SJSA1 (cell line): ENCODE measurements at regions not wholly inside any gene's neighbourhood (a gene's known extent, or its start where the extent isn't known, plus 50 kb on each side); places are given as distances from the start of the nearest gene placed in this dataset.
"Not testable (repeated sequence)": the region's sequence is repeated elsewhere in the genome, so short reads cannot be mapped to it uniquely, and the experiment has no call there.

Experiments used
- DNase-seq, 2 experiments: peaks; one replicate each; pipeline ENCODE4 v3.0.0-alpha.2; 2015 to 2020; ENCODE audit warnings: low spot score in 2 of 2, low read depth in 1 of 2
- H3K27ac ChIP-seq: fragments of 250-450 bp; sonication (Bioruptor Pico); 2 replicates; pipeline ENCODE4 v1.5.1; 2020; ENCODE audit warnings: mild to moderate bottlenecking, moderate library complexity
- H3K27me3 ChIP-seq: fragments of 250-450 bp; sonication (Bioruptor Pico); replicated peaks from 2 replicates; pipeline ENCODE4 v1.5.1; 2020; ENCODE audit warnings: mild to moderate bottlenecking, moderate library complexity
- H3K36me3 ChIP-seq: fragments of 250-450 bp; sonication (Bioruptor Pico); 2 replicates; pipeline ENCODE4 v1.5.1; 2020; ENCODE audit warnings: mild to moderate bottlenecking
- H3K4me1 ChIP-seq: fragments of 250-450 bp; sonication (Bioruptor Pico); replicated peaks from 2 replicates; pipeline ENCODE4 v1.6.1; 2021; ENCODE audit warnings: mild to moderate bottlenecking
- H3K4me3 ChIP-seq: fragments of 250-450 bp; sonication (Bioruptor Pico); 2 replicates; pipeline ENCODE4 v1.5.1; 2020; ENCODE audit warnings: mild to moderate bottlenecking
- H3K9me3 ChIP-seq: fragments of 250-450 bp; sonication (Bioruptor Pico); replicated peaks from 2 replicates; pipeline ENCODE4 v1.5.1; 2020; ENCODE audit warnings: mild to moderate bottlenecking

- H3K9me3 ChIP-seq, H3K4me1 ChIP-seq, H3K27me3 ChIP-seq, H3K4me3 ChIP-seq, DNase-seq, H3K36me3 ChIP-seq, H3K27ac ChIP-seq: not testable (repeated sequence)
Observed at GRCh38 chrX:124181515-124181914, 150.9 kb upstream of the TEX13D start.

GRCh38 chrX:124190440-124190839 is 142.0 kb upstream of the TEX13D start:
- DNase-seq: no peak
- Histone ChIP-seq H3K4me1 (no peaks in the 10 kb centered on the region), H3K27ac (no peak overlapping the region), H3K9me3 (no peaks in the 10 kb centered on the region), H3K36me3 (no peaks in the 10 kb centered on the region), H3K27me3 (no peaks in the 10 kb centered on the region), H3K4me3 (no peak overlapping the region)

GRCh38 chrX:124194199-124194598 is 138.3 kb upstream of the TEX13D start:
- Histone ChIP-seq H3K27ac (no peak overlapping the region), H3K27me3 (no peaks in the 10 kb centered on the region), H3K4me1 (no peaks in the 10 kb centered on the region), H3K9me3 (no peaks in the 10 kb centered on the region), H3K36me3 (no peaks in the 10 kb centered on the region), H3K4me3 (no peak overlapping the region)
- DNase-seq: no peak

GRCh38 chrX:124194901-124195300 is 137.6 kb upstream of the TEX13D start:
- Histone ChIP-seq H3K27ac (no peak overlapping the region), H3K27me3 (no peaks in the 10 kb centered on the region), H3K36me3 (no peaks in the 10 kb centered on the region)

GRCh38 chrX:124203311-124203710 is 129.1 kb upstream of the TEX13D start:
- no peak overlapping the region for H3K4me3 ChIP-seq

More at GRCh38 chrX:124194901-124195300, 137.6 kb upstream of the TEX13D start:
- Histone ChIP-seq H3K9me3 (no peaks in the 10 kb centered on the region), H3K4me1 (no peaks in the 10 kb centered on the region), H3K4me3 (no peak overlapping the region)
- DNase-seq: no peak

GRCh38 chrX:124208660-124209059 is 123.8 kb upstream of the TEX13D start:
- no peak overlapping the region for H3K4me3 ChIP-seq
- H3K36me3 ChIP-seq: no peaks in the 10 kb centered on the region
- no peaks in the 10 kb centered on the region for H3K4me1 ChIP-seq
- no peak for DNase-seq
- no peak overlapping the region for H3K27ac ChIP-seq
- no peaks in the 10 kb centered on the region for H3K27me3 ChIP-seq
- no peaks in the 10 kb centered on the region for H3K9me3 ChIP-seq

More at GRCh38 chrX:124203311-124203710, 129.1 kb upstream of the TEX13D start:
- no peak for DNase-seq
- Histone ChIP-seq H3K27ac (no peak overlapping the region), H3K36me3 (no peaks in the 10 kb centered on the region), H3K4me1 (no peaks in the 10 kb centered on the region), H3K27me3 (no peaks in the 10 kb centered on the region), H3K9me3 (no peaks in the 10 kb centered on the region)

- no peak overlapping the region for H3K4me3 ChIP-seq
- H3K27ac ChIP-seq: no peak overlapping the region
- no peaks in the 10 kb centered on the region for H3K4me1 ChIP-seq
- DNase-seq: no peak
- no peaks in the 10 kb centered on the region for H3K36me3 ChIP-seq
- no peaks in the 10 kb centered on the region for H3K27me3 ChIP-seq
- H3K9me3 ChIP-seq: no peaks in the 10 kb centered on the region
Observed at GRCh38 chrX:124209792-124210576, 122.5 kb upstream of the TEX13D start.

GRCh38 chrX:124211312-124211942 is 121.0 kb upstream of the TEX13D start:
- no peak overlapping the region for H3K27ac ChIP-seq

GRCh38 chrX:124212622-124213021 is 119.8 kb upstream of the TEX13D start:
- Histone ChIP-seq H3K27ac (no peak overlapping the region), H3K4me1 (peaks cover 3% of the 10 kb centered on the region), H3K4me3 (no peak overlapping the region), H3K9me3 (no peaks in the 10 kb centered on the region), H3K27me3 (no peaks in the 10 kb centered on the region), H3K36me3 (no peaks in the 10 kb centered on the region)
- no peak for DNase-seq

More at GRCh38 chrX:124211312-124211942, 121.0 kb upstream of the TEX13D start:
- Histone ChIP-seq H3K4me1 (no peaks in the 10 kb centered on the region), H3K4me3 (no peak overlapping the region), H3K27me3 (no peaks in the 10 kb centered on the region), H3K36me3 (no peaks in the 10 kb centered on the region), H3K9me3 (no peaks in the 10 kb centered on the region)
- DNase-seq: peak in 1 of 2 experiments; percentile 3

GRCh38 chrX:124215786-124216185 is 116.7 kb upstream of the TEX13D start:
- DNase-seq: no peak
- H3K27me3 ChIP-seq: no peaks in the 10 kb centered on the region
- peaks cover 6% of the 10 kb centered on the region for H3K4me1 ChIP-seq
- no peak overlapping the region for H3K4me3 ChIP-seq
- no peak overlapping the region for H3K27ac ChIP-seq
- no peaks in the 10 kb centered on the region for H3K9me3 ChIP-seq
- no peaks in the 10 kb centered on the region for H3K36me3 ChIP-seq

- Histone ChIP-seq H3K4me1 (peaks cover 6% of the 10 kb centered on the region), H3K36me3 (no peaks in the 10 kb centered on the region), H3K9me3 (no peaks in the 10 kb centered on the region), H3K27ac (no peak overlapping the region), H3K4me3 (no peak overlapping the region), H3K27me3 (no peaks in the 10 kb centered on the region)
- no peak for DNase-seq
Observed at GRCh38 chrX:124216396-124217115, 115.9 kb upstream of the TEX13D start.

GRCh38 chrX:124217304-124218251 is 114.9 kb upstream of the TEX13D start:
- H3K9me3 ChIP-seq: no peaks in the 10 kb centered on the region
- H3K27ac ChIP-seq: no peak overlapping the region
- no peaks in the 10 kb centered on the region for H3K27me3 ChIP-seq
- peaks cover 6% of the 10 kb centered on the region for H3K4me1 ChIP-seq
- no peak overlapping the region for H3K4me3 ChIP-seq
- H3K36me3 ChIP-seq: no peaks in the 10 kb centered on the region
- DNase-seq: peak in 1 of 2 experiments; percentile 1

GRCh38 chrX:124223524-124223923 is 108.9 kb upstream of the TEX13D start:
- Histone ChIP-seq H3K36me3 (no peaks in the 10 kb centered on the region), H3K4me3 (no peak overlapping the region), H3K9me3 (no peaks in the 10 kb centered on the region), H3K4me1 (no peaks in the 10 kb centered on the region), H3K27ac (no peak overlapping the region), H3K27me3 (no peaks in the 10 kb centered on the region)
- DNase-seq: no peak
